Uterus (tissue), 2 donors: ENCODE measurements at regions not wholly inside any gene's neighbourhood (a gene's known extent, or its start where the extent isn't known, plus 50 kb on each side); places are given as distances from the start of the nearest gene placed in this dataset.

Experiments
- POLR2A ChIP-seq, 2 donors: fragments of 450-650 bp; IDR thresholded peaks; one replicate each; pipeline ENCODE4 v1.6.1; 2016; ENCODE audit warnings: antibody characterized with exemption in 2 of 2, mild to moderate bottlenecking in 1 of 2, moderate library complexity in 1 of 2
- TF ChIP-seq, protein P1 (sequence below), 4 experiments: fragments of 200-600 bp in 2 of 4; fragments of 450-650 bp in 2 of 4; sonication (generic) in 2 of 4; IDR thresholded peaks; one replicate each; pipeline ENCODE4 v1.5.1; 2016 to 2019; ENCODE audit warnings: antibody characterized with exemption in 4 of 4, mild to moderate bottlenecking in 2 of 4, moderate library complexity in 1 of 4

DNA sequence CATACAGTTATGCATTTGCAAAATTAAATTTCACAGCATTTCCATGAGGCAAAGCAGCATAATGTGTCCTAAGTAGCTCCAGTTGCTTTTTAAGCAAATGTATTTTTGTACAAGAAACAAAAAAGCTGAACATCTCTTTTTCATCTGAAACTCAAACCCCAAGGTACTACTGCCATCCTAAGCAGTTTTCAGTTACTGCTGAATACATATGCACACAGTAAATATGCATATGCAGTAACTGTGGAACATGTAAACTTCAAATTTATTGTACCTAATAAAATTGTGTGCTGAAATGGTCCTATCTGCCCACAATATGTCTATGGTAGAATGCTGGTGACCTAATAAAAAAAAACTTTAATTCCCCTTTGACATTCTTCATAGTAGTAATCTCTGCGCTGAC lies 458.6 kb upstream of the INTU start:
- TF ChIP-seq, protein P1, sequence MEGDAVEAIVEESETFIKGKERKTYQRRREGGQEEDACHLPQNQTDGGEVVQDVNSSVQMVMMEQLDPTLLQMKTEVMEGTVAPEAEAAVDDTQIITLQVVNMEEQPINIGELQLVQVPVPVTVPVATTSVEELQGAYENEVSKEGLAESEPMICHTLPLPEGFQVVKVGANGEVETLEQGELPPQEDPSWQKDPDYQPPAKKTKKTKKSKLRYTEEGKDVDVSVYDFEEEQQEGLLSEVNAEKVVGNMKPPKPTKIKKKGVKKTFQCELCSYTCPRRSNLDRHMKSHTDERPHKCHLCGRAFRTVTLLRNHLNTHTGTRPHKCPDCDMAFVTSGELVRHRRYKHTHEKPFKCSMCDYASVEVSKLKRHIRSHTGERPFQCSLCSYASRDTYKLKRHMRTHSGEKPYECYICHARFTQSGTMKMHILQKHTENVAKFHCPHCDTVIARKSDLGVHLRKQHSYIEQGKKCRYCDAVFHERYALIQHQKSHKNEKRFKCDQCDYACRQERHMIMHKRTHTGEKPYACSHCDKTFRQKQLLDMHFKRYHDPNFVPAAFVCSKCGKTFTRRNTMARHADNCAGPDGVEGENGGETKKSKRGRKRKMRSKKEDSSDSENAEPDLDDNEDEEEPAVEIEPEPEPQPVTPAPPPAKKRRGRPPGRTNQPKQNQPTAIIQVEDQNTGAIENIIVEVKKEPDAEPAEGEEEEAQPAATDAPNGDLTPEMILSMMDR (IDR thresholded peaks at IDR 0.05) = no peak
- TF ChIP-seq POLR2A (IDR thresholded peaks at IDR 0.05) = no peak
